RWPE2 (cell line): ENCODE measurements at regions not wholly inside any gene's neighbourhood (a gene's known extent, or its start where the extent isn't known, plus 50 kb on each side); places are given as distances from the start of the nearest gene placed in this dataset.

Experiments
- ATAC-seq: fragments of 200-7000 bp; cut with Tn5 transposase; 3 replicates; pipeline ENCODE4 v1.9.1; 2021; ENCODE audit warnings: low read depth
- DNase-seq: peaks from one replicate; pipeline ENCODE4 v3.0.0-alpha.2; 2020; ENCODE audit warnings: low spot score
- H3K27ac ChIP-seq: fragments of 450-650 bp; 2 replicates; pipeline ENCODE4 v1.5.1; 2017; ENCODE audit warnings: mild to moderate bottlenecking; ENCODE audit not compliant: poor library complexity, severe bottlenecking
- H3K27me3 ChIP-seq: fragments of 250-450 bp; sonication (Bioruptor Pico); 2 replicates; pipeline ENCODE4 v1.5.1; 2021; ENCODE audit warnings: mild to moderate bottlenecking, moderate library complexity; ENCODE audit not compliant: insufficient read depth, poor library complexity, severe bottlenecking
- H3K36me3 ChIP-seq: fragments of 250-450 bp; sonication (Bioruptor Pico); 2 replicates; pipeline ENCODE4 v1.5.1; 2020; ENCODE audit warnings: low read depth, mild to moderate bottlenecking, moderate library complexity
- H3K4me1 ChIP-seq: fragments of 250-450 bp; sonication (Bioruptor Pico); 2 replicates; pipeline ENCODE4 v1.5.1; 2021; ENCODE audit warnings: mild to moderate bottlenecking, moderate library complexity; ENCODE audit not compliant: insufficient read depth, poor library complexity, severe bottlenecking
- H3K4me3 ChIP-seq: fragments of 250-450 bp; sonication (Bioruptor Pico); 2 replicates; pipeline ENCODE4 v1.5.1; 2021; ENCODE audit warnings: mild to moderate bottlenecking, moderate library complexity; ENCODE audit not compliant: severe bottlenecking
- H3K9me3 ChIP-seq: fragments of 250-450 bp; sonication (Bioruptor Pico); 2 replicates; pipeline ENCODE4 v1.5.1; 2021; ENCODE audit warnings: mild to moderate bottlenecking, moderate library complexity; ENCODE audit not compliant: severe bottlenecking
- TF ChIP-seq, protein P1 (sequence below): fragments of 450-650 bp; IDR thresholded peaks from one replicate; pipeline ENCODE4 v1.5.1; 2017; ENCODE audit warnings: mild to moderate bottlenecking, moderate library complexity; ENCODE audit not compliant: poor library complexity, severe bottlenecking

DNA sequence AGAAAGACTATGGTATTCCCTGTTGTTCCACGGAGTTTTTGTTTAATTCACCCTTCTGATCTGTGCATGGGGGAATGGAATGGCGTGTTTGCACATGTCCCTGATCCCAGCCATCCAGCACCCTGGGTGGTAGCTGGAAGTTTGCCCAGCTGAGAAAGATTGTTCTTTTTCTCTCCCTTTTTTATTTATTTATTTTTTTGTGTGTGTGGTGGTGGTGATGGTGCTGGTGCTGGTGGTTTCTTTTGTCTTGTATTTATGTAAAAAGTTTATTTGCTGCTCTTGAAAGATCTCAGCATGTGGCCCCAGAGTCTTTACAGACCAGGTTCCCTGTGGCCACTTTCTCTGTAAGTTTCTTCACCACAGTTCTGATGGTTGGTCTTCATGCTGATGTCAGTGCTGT, 372.6 kb downstream of the UTRN start:
- peaks cover 13% of the 10 kb centered on the region for H3K4me1 ChIP-seq
- DNase-seq: no peak

DNA sequence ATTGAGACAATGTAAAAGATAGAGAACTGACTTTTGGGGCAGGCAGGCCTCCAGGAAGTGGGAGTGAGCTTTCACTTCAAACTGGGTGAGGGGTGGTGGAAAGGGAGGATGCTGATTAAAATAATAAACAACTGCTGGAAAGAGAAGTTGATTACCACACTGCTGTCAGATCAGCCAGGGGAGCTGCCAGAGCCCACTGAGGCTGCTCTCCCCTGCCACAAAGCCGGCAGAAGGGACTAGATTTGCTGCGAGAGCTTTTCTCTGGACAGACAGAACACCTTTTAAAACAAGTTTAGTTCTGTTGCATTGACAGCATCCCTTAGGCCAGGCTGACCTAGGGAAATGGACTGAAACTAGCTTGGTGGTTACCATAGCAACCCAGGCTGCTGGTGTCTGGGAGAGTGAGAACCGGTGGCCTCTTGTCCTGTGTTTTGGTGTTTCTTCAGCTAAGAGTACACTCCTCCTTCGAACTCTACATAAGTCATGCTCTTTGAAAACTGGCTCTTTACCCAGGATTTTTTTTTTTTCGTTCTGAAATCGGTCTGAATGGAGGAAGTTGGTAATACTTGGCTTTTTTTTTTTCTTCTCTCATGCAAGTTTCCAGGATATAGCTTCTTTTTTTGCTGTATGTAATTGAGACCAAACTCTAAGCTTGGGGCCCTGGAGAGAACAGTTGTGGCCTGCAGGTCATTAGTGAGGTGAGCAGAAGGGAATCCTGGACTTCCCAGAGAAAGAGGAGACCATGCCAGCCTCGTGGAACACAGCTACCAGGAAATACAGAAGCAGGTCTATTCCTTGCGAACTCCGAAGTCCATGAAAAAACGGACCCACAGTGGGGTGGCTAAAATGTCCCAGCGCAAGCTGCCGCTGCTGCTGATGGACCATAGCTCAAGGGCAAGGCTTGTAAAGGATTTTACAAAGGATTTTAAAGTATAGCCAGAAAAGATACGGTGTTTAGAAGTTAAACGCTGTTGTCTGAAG, 374.4 kb downstream of the UTRN start:
- Histone ChIP-seq H3K9me3 (no peaks in the 10 kb centered on the region), H3K27me3 (no peaks in the 10 kb centered on the region), H3K4me3 (no peak overlapping the region), H3K36me3 (no peaks in the 10 kb centered on the region), H3K27ac (no peak overlapping the region), H3K4me1 (peaks cover 17% of the 10 kb centered on the region)
- TF ChIP-seq, protein P1, sequence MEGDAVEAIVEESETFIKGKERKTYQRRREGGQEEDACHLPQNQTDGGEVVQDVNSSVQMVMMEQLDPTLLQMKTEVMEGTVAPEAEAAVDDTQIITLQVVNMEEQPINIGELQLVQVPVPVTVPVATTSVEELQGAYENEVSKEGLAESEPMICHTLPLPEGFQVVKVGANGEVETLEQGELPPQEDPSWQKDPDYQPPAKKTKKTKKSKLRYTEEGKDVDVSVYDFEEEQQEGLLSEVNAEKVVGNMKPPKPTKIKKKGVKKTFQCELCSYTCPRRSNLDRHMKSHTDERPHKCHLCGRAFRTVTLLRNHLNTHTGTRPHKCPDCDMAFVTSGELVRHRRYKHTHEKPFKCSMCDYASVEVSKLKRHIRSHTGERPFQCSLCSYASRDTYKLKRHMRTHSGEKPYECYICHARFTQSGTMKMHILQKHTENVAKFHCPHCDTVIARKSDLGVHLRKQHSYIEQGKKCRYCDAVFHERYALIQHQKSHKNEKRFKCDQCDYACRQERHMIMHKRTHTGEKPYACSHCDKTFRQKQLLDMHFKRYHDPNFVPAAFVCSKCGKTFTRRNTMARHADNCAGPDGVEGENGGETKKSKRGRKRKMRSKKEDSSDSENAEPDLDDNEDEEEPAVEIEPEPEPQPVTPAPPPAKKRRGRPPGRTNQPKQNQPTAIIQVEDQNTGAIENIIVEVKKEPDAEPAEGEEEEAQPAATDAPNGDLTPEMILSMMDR: no peak
- ATAC-seq (no peak), DNase-seq (no peak)

More for the DNA sequence above, 372.6 kb downstream of the UTRN start:
- Histone ChIP-seq H3K36me3 (no peaks in the 10 kb centered on the region), H3K9me3 (no peaks in the 10 kb centered on the region), H3K27ac (no peak overlapping the region), H3K4me3 (no peak overlapping the region), H3K27me3 (no peaks in the 10 kb centered on the region)
- TF ChIP-seq, protein P1: no peak
- ATAC-seq: peak; percentile 55; the same call in 2 of the 3 replicates

DNA sequence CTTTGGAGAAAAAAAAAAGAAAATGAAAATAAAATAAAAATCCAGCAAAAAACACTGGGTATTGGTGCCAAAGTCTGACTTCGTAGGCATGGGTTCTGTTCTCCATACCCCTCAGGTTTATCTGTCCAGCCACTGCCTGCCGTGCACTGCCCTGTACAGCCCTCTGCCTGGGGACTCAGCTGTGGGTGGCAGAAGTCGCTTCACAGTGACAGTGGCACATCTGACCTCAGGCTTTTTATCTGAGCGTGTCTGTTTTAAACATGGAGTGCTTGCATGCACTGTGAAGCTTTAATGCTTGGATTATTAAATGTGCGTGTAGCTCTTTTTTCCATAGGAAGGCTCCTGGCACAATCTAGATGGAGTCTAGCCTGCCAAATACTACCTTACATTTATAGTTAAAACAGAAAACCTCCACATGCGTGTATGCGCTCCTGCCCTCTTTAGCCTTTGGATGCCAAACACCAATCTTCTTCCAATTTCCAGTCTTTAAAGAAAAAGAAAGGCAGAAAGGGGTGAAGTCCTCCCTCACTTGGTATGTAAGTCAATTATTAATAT, 375.5 kb downstream of the UTRN start:
- Histone ChIP-seq H3K4me3 (no peak overlapping the region), H3K27me3 (no peaks in the 10 kb centered on the region), H3K4me1 (peaks cover 17% of the 10 kb centered on the region), H3K27ac (no peak overlapping the region), H3K9me3 (no peaks in the 10 kb centered on the region), H3K36me3 (no peaks in the 10 kb centered on the region; the same call in 1 of the 2 replicates)
- ATAC-seq (no peak), DNase-seq (no peak)
- TF ChIP-seq, protein P1: no peak

DNA sequence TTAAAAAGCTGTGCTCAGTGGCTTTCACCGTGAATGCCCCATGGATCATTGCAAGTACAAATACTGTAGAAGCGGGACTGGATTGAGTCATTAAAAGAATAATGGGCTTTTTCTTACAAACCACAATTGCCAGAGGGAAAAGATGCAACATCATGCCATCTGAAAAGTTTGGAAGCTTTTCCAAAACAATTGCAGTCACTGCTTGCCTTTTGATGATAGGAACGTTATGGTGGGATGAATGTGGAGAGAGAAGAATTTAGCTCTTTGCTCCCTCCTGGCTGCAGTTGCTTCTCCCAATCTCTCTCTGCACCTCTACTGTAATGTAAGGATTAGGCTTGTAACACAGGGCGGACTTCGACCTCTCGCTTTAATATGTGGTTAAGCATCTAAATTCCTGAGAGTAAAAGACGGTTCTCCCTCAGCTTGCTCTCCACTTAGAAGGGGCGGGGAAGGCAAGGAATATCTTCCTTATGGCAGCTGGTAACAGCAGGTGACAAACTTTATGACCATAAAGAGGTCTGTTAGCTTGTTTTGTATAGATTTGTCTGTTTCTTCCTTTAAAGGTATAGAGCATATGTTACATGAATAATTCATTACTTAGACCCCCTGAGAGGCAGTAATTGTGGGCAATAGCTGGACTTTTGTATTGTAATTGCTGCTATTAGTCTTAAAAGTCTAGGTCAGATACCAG, 376.1 kb downstream of the UTRN start:
- Histone ChIP-seq H3K27ac (no peak overlapping the region), H3K4me3 (no peak overlapping the region)
- DNase-seq: no peak

More for the DNA sequence above, 376.1 kb downstream of the UTRN start:
- Histone ChIP-seq H3K36me3 (no peaks in the 10 kb centered on the region; the same call in 1 of the 2 replicates), H3K9me3 (no peaks in the 10 kb centered on the region), H3K4me1 (peaks cover 17% of the 10 kb centered on the region), H3K27me3 (no peaks in the 10 kb centered on the region)
- TF ChIP-seq, protein P1: no peak
- no peak for ATAC-seq
